ENCODE measurements at regions not wholly inside any gene's neighbourhood (a gene's known extent, or its start where the extent isn't known, plus 50 kb on each side); places are given as distances from the start of the nearest gene placed in this dataset.

DNA sequence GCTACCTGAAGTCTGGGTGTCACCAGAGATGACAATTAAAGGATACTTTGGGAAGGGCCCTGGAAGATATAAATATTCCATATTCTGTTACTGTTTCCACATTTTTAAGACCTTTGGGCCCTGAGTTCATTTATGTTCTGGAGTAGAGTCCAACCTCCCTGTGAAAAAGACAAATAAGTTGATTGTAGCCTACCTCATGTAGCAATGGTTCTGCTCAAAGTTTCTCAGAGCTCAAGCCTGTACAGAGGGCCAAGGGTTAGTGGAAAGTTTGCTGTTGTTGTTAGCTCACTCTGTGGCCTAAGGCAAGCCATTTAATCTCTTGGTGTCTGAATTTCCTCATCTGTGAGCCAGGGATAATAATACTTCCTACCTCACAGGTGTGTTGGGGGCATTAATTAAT, 284.7 kb upstream of the DDHD1 start:
- Histone ChIP-seq H3K4me1 (no peaks in the 10 kb centered on the region), H3K27ac (no peak overlapping the region), H3K4me3 (no peak overlapping the region), H3K9me3 (no peaks in the 10 kb centered on the region), H3K27me3 (no peaks in the 10 kb centered on the region), H3K36me3 (no peaks in the 10 kb centered on the region)
- TF ChIP-seq, protein P1, sequence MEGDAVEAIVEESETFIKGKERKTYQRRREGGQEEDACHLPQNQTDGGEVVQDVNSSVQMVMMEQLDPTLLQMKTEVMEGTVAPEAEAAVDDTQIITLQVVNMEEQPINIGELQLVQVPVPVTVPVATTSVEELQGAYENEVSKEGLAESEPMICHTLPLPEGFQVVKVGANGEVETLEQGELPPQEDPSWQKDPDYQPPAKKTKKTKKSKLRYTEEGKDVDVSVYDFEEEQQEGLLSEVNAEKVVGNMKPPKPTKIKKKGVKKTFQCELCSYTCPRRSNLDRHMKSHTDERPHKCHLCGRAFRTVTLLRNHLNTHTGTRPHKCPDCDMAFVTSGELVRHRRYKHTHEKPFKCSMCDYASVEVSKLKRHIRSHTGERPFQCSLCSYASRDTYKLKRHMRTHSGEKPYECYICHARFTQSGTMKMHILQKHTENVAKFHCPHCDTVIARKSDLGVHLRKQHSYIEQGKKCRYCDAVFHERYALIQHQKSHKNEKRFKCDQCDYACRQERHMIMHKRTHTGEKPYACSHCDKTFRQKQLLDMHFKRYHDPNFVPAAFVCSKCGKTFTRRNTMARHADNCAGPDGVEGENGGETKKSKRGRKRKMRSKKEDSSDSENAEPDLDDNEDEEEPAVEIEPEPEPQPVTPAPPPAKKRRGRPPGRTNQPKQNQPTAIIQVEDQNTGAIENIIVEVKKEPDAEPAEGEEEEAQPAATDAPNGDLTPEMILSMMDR (IDR thresholded peaks at IDR 0.05) = no peak
- intact Hi-C loops (cut with DNase I) = no loop called here
- no peak for DNase-seq
- ATAC-seq = no peak

DNA sequence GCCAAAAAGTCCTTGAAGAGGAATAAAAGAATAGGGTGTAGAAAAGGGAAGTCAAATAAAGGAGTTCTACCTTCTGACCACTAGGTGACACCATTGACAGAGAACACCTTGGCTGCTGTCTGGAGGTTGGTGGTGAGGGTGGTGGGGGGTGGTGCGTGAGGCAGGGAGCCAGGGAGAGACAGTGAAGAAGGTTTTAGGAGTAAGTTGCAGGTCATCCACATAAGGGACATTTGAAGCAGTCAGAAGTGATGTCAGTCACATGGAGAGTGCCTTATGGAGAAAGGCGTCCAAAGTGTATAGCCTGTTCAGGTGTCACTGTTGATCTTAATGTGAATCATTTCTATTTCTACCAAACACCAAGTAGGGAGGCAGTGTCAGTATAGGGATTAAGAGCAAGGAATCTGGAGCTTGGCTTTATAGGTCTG, 279.3 kb upstream of the DDHD1 start:
- intact Hi-C loops (cut with DNase I) = no loop called here
- TF ChIP-seq, protein P1 (IDR thresholded peaks at IDR 0.05) = peak; percentile 54
- ATAC-seq = peak; percentile 94

DNA sequence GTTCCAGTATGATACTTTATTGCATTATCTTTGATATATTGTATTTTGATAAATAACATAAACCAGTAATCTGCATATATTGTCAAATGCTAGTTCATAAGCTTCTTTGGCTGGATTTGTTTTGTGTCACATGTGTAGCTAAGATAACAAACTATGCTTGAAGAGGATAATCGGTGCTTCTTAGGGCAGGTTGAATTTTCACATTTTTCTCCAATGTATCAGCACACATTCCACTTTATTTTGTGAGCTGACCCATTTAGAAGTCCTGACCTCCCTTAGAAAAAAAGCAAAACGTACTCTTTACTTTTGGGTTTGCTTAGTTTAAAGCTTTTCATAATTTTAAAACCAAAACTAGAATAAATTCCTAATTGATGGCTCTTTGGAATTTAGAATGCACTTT, 277.7 kb upstream of the DDHD1 start:
- Histone ChIP-seq H3K9me3 (no peaks in the 10 kb centered on the region), H3K36me3 (no peaks in the 10 kb centered on the region), H3K27ac (no peak overlapping the region), H3K27me3 (no peaks in the 10 kb centered on the region), H3K4me3 (no peak overlapping the region), H3K4me1 (no peaks in the 10 kb centered on the region)
- intact Hi-C loops (cut with DNase I) = no loop called here
- TF ChIP-seq, protein P1 (IDR thresholded peaks at IDR 0.05) = no peak
- no peak for ATAC-seq
- DNase-seq = no peak

More for the DNA sequence above, 279.3 kb upstream of the DDHD1 start:
- H3K4me1 ChIP-seq = no peaks in the 10 kb centered on the region
- H3K27ac ChIP-seq = no peak overlapping the region
- H3K27me3 ChIP-seq = no peaks in the 10 kb centered on the region
- no peaks in the 10 kb centered on the region for H3K9me3 ChIP-seq
- no peak overlapping the region for H3K4me3 ChIP-seq
- H3K36me3 ChIP-seq = no peaks in the 10 kb centered on the region
- DNase-seq = no peak

- peak; percentile 44 for ATAC-seq
- no peak for DNase-seq
- intact Hi-C loops (cut with DNase I) = no loop called here
- TF ChIP-seq, protein P1 (IDR thresholded peaks at IDR 0.05) = peak; percentile 36
- Histone ChIP-seq H3K4me1 (no peaks in the 10 kb centered on the region), H3K36me3 (no peaks in the 10 kb centered on the region), H3K4me3 (no peak overlapping the region), H3K27ac (no peak overlapping the region), H3K9me3 (no peaks in the 10 kb centered on the region), H3K27me3 (no peaks in the 10 kb centered on the region)
Observed at GRCh38 chr14:53412819-53413675, 259.9 kb upstream of the DDHD1 start.

DNA sequence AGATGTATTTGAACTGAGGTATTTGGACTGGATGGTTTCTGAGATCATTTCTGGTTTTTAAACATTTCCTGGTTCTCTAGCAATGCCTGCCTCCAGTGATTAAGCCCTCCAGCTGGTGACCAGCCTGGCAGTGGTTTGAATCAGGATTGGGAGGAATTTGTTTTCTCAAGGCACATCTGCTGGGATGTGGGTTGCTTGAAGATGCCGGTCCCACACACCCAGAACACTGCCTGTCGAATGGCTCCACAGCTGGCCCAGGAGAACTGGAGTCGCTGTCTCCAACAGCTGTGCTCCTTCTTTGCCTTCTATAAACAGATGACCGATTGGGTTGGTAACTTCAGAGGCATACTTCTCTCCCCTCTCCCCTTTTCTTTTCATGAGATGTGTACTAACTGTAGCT, 258.0 kb upstream of the DDHD1 start:
- no peak for ATAC-seq
- no peak for DNase-seq
- intact Hi-C loops (cut with DNase I) = no loop called here
- TF ChIP-seq, protein P1 (IDR thresholded peaks at IDR 0.05) = no peak
- Histone ChIP-seq H3K27ac (no peak overlapping the region), H3K27me3 (no peaks in the 10 kb centered on the region), H3K36me3 (no peaks in the 10 kb centered on the region), H3K4me1 (no peaks in the 10 kb centered on the region), H3K4me3 (no peak overlapping the region), H3K9me3 (no peaks in the 10 kb centered on the region)

Data from upper lobe of right lung (tissue), 1 donor.